Esophagus muscularis mucosa (tissue), 4 donors: ENCODE measurements at regions not wholly inside any gene's neighbourhood (a gene's known extent, or its start where the extent isn't known, plus 50 kb on each side); places are given as distances from the start of the nearest gene placed in this dataset.

Experiments used
- DNase-seq: peaks from one replicate; pipeline ENCODE4 v3.0.0-alpha.2; 2017; ENCODE audit errors: extremely low spot score
- H3K27ac ChIP-seq, 4 donors: fragments of 200-600 bp; sonication (generic); replicated peaks in 1 of 4; 1 replicate in 3 of 4; 2 replicates in 1 of 4; pipeline ENCODE4 v1.5.1; 2016 to 2019; ENCODE audit warnings: mild to moderate bottlenecking in 1 of 4
- H3K27me3 ChIP-seq, 4 donors: fragments of 200-600 bp; sonication (generic); one replicate each; pipeline versions ENCODE4 v1.5.1 to v1.6.0; 2016 to 2019
- H3K36me3 ChIP-seq, 4 donors: fragments of 200-600 bp; sonication (generic); one replicate each; pipeline ENCODE4 v1.5.1; 2016 to 2019
- H3K4me1 ChIP-seq, 4 donors: fragments of 200-600 bp; sonication (generic); one replicate each; pipeline ENCODE4 v1.5.1; 2016 to 2019
- H3K4me3 ChIP-seq, 4 donors: fragments of 200-600 bp; sonication (generic); 1 replicate in 2 of 4; 2 replicates in 2 of 4; pipeline ENCODE4 v1.5.1; 2016 to 2019; ENCODE audit warnings: mild to moderate bottlenecking in 4 of 4, moderate library complexity in 1 of 4
- H3K9me3 ChIP-seq, 4 donors: fragments of 200-600 bp; sonication (generic); 1 replicate in 3 of 4; 2 replicates in 1 of 4; pipeline ENCODE4 v1.5.1; 2016 to 2019
- CTCF ChIP-seq, 3 experiments: fragments of 200-600 bp in 2 of 3; fragments of 450-650 bp in 1 of 3; sonication (generic) in 2 of 3; IDR thresholded peaks; one replicate each; pipeline ENCODE4 v1.5.1; 2017 to 2019; ENCODE audit warnings: antibody characterized with exemption in 3 of 3, mild to moderate bottlenecking in 2 of 3, moderate library complexity in 1 of 3
- EP300 ChIP-seq: sonication (generic); formaldehyde crosslinking; IDR thresholded peaks from one replicate; pipeline ENCODE4 v1.6.1; 2017; ENCODE audit warnings: antibody characterized with exemption
- POLR2A ChIP-seq: fragments of 450-650 bp; IDR thresholded peaks from one replicate; pipeline ENCODE4 v1.6.1; 2017; ENCODE audit warnings: antibody characterized with exemption, moderate library complexity, mild to moderate bottlenecking, low read depth
- POLR2AphosphoS5 ChIP-seq, 2 donors: sonication (generic); formaldehyde crosslinking; IDR thresholded peaks; one replicate each; pipeline ENCODE4 v1.6.1; 2017; ENCODE audit warnings: antibody characterized with exemption in 2 of 2
- WGBS: methylation state at CpG from one replicate; pipeline ENCODE4 v1.1.5; 2018; 5-methylcytosine and 5-hydroxymethylcytosine counted together
- intact Hi-C: fragments of 100-400 bp; cut with DNase I; formaldehyde crosslinking; loops from one replicate; pipeline ENCODE4 v1.15.1; 2023

- no peaks in the 10 kb centered on the region for H3K36me3 ChIP-seq
- 70% methylated on average over 1 of the region's 1 CpG for WGBS
- no peak for DNase-seq
- no peak overlapping the region for H3K4me3 ChIP-seq
- no peaks in the 10 kb centered on the region for H3K27me3 ChIP-seq
- no peaks in the 10 kb centered on the region for H3K9me3 ChIP-seq
- intact Hi-C loops, result no loop called here
- peak overlapping the region in 2 of 4 donors; percentile 8 to 25 for H3K27ac ChIP-seq
- TF ChIP-seq CTCF (IDR thresholded peaks at IDR 0.05) (no peak), EP300 (no peak), POLR2A (no peak)
- peaks cover 5 to 13% (median 7%) of the 10 kb centered on the region in 4 donors for H3K4me1 ChIP-seq
Observed at GRCh38 chr7:17009933-17010332, 128.2 kb upstream of the AGR3 start.

DNA sequence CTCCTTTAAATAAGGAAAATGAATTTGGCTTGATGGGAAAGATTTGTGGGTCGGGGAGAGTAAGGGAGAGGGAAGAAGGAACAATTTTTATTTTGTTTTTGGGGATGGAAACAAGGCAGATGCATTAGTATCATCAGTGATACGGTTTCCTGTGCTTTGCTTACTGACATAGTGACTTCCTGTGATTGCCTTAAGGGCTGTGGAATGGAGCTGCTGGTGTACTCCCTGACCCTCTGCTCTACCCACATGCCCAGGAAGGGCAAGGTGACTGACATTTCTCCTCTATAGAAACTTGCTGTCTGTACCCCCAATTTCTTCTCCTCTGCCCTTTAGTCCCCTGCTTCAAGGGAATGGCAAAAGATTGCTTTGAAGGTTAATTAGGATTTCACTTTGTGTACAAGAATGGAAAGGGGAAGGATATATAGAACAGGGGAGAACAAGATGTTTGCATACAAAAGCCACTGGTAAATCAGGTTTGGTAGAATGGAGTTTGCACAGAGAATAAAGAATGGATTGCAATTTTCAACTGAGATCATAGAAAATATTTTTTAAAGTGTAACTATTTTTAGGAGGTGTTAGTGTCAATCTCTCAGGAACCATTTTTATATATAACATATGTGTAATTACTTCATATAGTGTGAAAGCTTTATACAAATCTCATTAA lies 129.0 kb upstream of the AGR3 start:
- no peak overlapping the region for H3K27ac ChIP-seq
- intact Hi-C loops, result no loop called here
- H3K9me3 ChIP-seq, result no peaks in the 10 kb centered on the region
- 53% methylated on average over 2 of the region's 2 CpGs for WGBS
- no peak for TF ChIP-seq POLR2AphosphoS5 (IDR thresholded peaks at IDR 0.05)
- TF ChIP-seq POLR2A, result no peak
- no peak for TF ChIP-seq CTCF (IDR thresholded peaks at IDR 0.05)
- DNase-seq, result no peak
- peaks cover 5 to 13% (median 7%) of the 10 kb centered on the region in 4 donors for H3K4me1 ChIP-seq
- H3K4me3 ChIP-seq, result no peak overlapping the region
- no peaks in the 10 kb centered on the region for H3K27me3 ChIP-seq
- no peaks in the 10 kb centered on the region for H3K36me3 ChIP-seq

- WGBS, result 85% methylated on average over 3 of the region's 3 CpGs
- Histone ChIP-seq H3K9me3 (no peaks in the 10 kb centered on the region), H3K4me3 (no peak overlapping the region), H3K27me3 (no peaks in the 10 kb centered on the region), H3K27ac (no peak overlapping the region), H3K36me3 (no peaks in the 10 kb centered on the region), H3K4me1 (peaks cover 5 to 13% (median 7%) of the 10 kb centered on the region in 4 donors)
- intact Hi-C loops, result no loop called here
- no peak for TF ChIP-seq CTCF (IDR thresholded peaks at IDR 0.05)
- no peak for TF ChIP-seq EP300
- no peak for TF ChIP-seq POLR2A
- DNase-seq, result no peak
Observed at GRCh38 chr7:17013204-17013603, 131.4 kb upstream of the AGR3 start.

DNA sequence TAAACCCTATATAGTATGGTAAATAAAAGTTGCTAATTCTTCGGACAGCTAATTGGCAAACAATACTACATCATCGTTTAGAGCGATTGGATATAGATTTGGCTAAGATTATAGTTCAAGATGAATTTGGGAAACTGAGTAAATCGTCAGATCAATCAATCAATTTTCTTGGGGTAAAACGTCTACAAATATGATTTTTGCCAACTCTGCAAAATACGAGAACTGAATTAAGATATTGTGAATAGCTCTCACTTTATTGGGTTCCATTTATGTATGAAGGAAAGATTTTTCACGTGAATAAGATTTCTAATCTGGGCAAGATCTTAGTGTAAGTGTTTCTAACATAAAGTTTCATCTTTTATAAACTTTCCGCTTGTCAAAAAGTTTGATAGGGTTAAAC lies 132.9 kb upstream of the AGR3 start:
- H3K27ac ChIP-seq, result no peak overlapping the region
- no peak for DNase-seq
- no peak overlapping the region for H3K4me3 ChIP-seq

More for the DNA sequence above, 132.9 kb upstream of the AGR3 start:
- H3K9me3 ChIP-seq, result no peaks in the 10 kb centered on the region
- peaks cover 0 to 5% (median 4%) of the 10 kb centered on the region in 4 donors for H3K4me1 ChIP-seq
- no peaks in the 10 kb centered on the region for H3K27me3 ChIP-seq
- no peaks in the 10 kb centered on the region for H3K36me3 ChIP-seq
- 91% methylated on average over 8 of the region's 8 CpGs for WGBS
- intact Hi-C loops, result no loop called here
- TF ChIP-seq CTCF (IDR thresholded peaks at IDR 0.05), result no peak
- no peak for TF ChIP-seq EP300
- no peak for TF ChIP-seq POLR2A
- no peak for TF ChIP-seq POLR2AphosphoS5 (IDR thresholded peaks at IDR 0.05)
